Neural cell (in vitro differentiated cells): ENCODE measurements at regions not wholly inside any gene's neighbourhood (a gene's known extent, or its start where the extent isn't known, plus 50 kb on each side); places are given as distances from the start of the nearest gene placed in this dataset.

Source experiments
- H2AFZ ChIP-seq: fragments of 200-600, 300-800 bp; sonication (generic), shearing (Covaris generic); 2 replicates; pipeline ENCODE4 v1.6.0; 2014; ENCODE audit warnings: low read depth, mild to moderate bottlenecking, antibody characterized with exemption, low read length, moderate library complexity
- H3F3A ChIP-seq: fragments of 200-600 bp; shearing (Covaris generic); 2 replicates; pipeline ENCODE4 v1.6.1; 2016; ENCODE audit warnings: mild to moderate bottlenecking, moderate library complexity, mixed read lengths, antibody characterized with exemption, low read length; ENCODE audit not compliant: insufficient read depth, poor library complexity, severe bottlenecking
- H3K27ac ChIP-seq: fragments of 200-600, 300-800 bp; sonication (generic), shearing (Covaris generic); 2 replicates; pipeline ENCODE4 v1.5.1; 2014; ENCODE audit warnings: mild to moderate bottlenecking, low read length, moderate library complexity
- H3K27me3 ChIP-seq: fragments of 300-800, 200-600 bp; sonication (generic), shearing (Covaris generic); 2 replicates; pipeline ENCODE4 v1.6.0; 2014; ENCODE audit warnings: mild to moderate bottlenecking, low read depth, low read length, moderate library complexity; ENCODE audit not compliant: insufficient read depth
- H3K36me3 ChIP-seq: fragments of 300-800, 200-600 bp; sonication (generic), shearing (Covaris generic); 2 replicates; pipeline ENCODE4 v1.5.1; 2014; ENCODE audit warnings: mild to moderate bottlenecking, antibody characterized with exemption, low read length, moderate library complexity; ENCODE audit not compliant: insufficient read depth
- H3K4me2 ChIP-seq: fragments of 300-800, 200-600 bp; sonication (generic), shearing (Covaris generic); 2 replicates; pipeline ENCODE4 v1.6.0; 2014; ENCODE audit warnings: mild to moderate bottlenecking, low read length
- H3K4me3 ChIP-seq: fragments of 300-800, 200-600 bp; sonication (generic), shearing (Covaris generic); 2 replicates; pipeline ENCODE4 v1.5.1; 2014; ENCODE audit warnings: mild to moderate bottlenecking, low read length, moderate library complexity
- H3K79me2 ChIP-seq: fragments of 200-600 bp; shearing (Covaris generic); replicated peaks from 2 replicates; pipeline ENCODE4 v1.6.0; 2014; ENCODE audit warnings: mild to moderate bottlenecking, low read length, moderate library complexity; ENCODE audit not compliant: insufficient read depth
- H3K9ac ChIP-seq: fragments of 300-800, 200-600 bp; sonication (generic), shearing (Covaris generic); 2 replicates; pipeline ENCODE4 v1.6.1; 2016; ENCODE audit warnings: mild to moderate bottlenecking, low read length, mixed read lengths
- H3K9me2 ChIP-seq: fragments of 200-600 bp; shearing (Covaris generic); 2 replicates; pipeline ENCODE4 v1.6.1; 2016; ENCODE audit warnings: mild to moderate bottlenecking, low read length, mixed read lengths; ENCODE audit not compliant: insufficient read depth
- H3K9me3 ChIP-seq: fragments of 200-600, 300-800 bp; sonication (generic), shearing (Covaris generic); 2 replicates; pipeline ENCODE4 v1.6.1; 2016; ENCODE audit warnings: mild to moderate bottlenecking, mixed run types, low read length, moderate library complexity, mixed read lengths
- H4K20me1 ChIP-seq: fragments of 200-600 bp; shearing (Covaris generic); 2 replicates; pipeline ENCODE4 v1.6.1; 2016; ENCODE audit warnings: mild to moderate bottlenecking, mixed run types; ENCODE audit not compliant: insufficient read depth
- CTCF ChIP-seq: fragments of 450-650 bp; IDR thresholded peaks from 2 replicates; pipeline ENCODE4 v1.5.1; 2014; ENCODE audit warnings: antibody characterized with exemption, mild to moderate bottlenecking, moderate library complexity; ENCODE audit not compliant: poor library complexity, severe bottlenecking
- EP300 ChIP-seq: fragments of 450-650 bp; conservative IDR thresholded peaks from 2 replicates; pipeline ENCODE4 v1.6.1; 2014; ENCODE audit warnings: antibody characterized with exemption, mild to moderate bottlenecking, moderate library complexity; ENCODE audit not compliant: poor library complexity, severe bottlenecking
- EZH2 ChIP-seq: fragments of 200-600, 300-800 bp; shearing (Covaris generic), sonication (generic); IDR thresholded peaks from 2 replicates; pipeline ENCODE4 v1.6.1; 2014; ENCODE audit warnings: antibody characterized with exemption, low read length, borderline replicate concordance, mild to moderate bottlenecking; ENCODE audit not compliant: insufficient read depth, poor library complexity, severe bottlenecking
- MXI1 ChIP-seq: fragments of 450-650 bp; conservative IDR thresholded peaks from 2 replicates; pipeline ENCODE4 v1.6.1; 2014; ENCODE audit warnings: antibody characterized with exemption, mild to moderate bottlenecking; ENCODE audit not compliant: poor library complexity, severe bottlenecking
- POLR2AphosphoS5 ChIP-seq: IDR thresholded peaks from 2 replicates; pipeline ENCODE4 v1.6.1; 2012
- RAD21 ChIP-seq: fragments of 450-650 bp; conservative IDR thresholded peaks from 2 replicates; pipeline ENCODE4 v1.6.1; 2014; ENCODE audit warnings: antibody characterized with exemption, mild to moderate bottlenecking, moderate library complexity
- REST ChIP-seq: IDR thresholded peaks from 2 replicates; pipeline ENCODE4 v1.6.1; 2012; ENCODE audit warnings: borderline replicate concordance
- SMC3 ChIP-seq: fragments of 450-650 bp; conservative IDR thresholded peaks from 2 replicates; pipeline ENCODE4 v1.6.1; 2014; ENCODE audit warnings: antibody characterized with exemption, mild to moderate bottlenecking, moderate library complexity; ENCODE audit not compliant: poor library complexity
- TAF1 ChIP-seq: IDR thresholded peaks from 2 replicates; pipeline ENCODE4 v1.6.1; 2012; ENCODE audit warnings: low read depth

GRCh38 chr4:126215759-126216158 lies 901.0 kb downstream of the FAT4 start:
- no peaks in the 10 kb centered on the region for H3K9me2 ChIP-seq
- no peak overlapping the region for H2AFZ ChIP-seq

GRCh38 chr4:126216611-126217010 lies 901.9 kb downstream of the FAT4 start:
- H2AFZ ChIP-seq: no peak overlapping the region
- H4K20me1 ChIP-seq: no peaks in the 10 kb centered on the region
- H3K27me3 ChIP-seq: no peaks in the 10 kb centered on the region
- no peak for TF ChIP-seq EZH2
- TF ChIP-seq EP300: no peak
- TF ChIP-seq TAF1: no peak
- H3K27ac ChIP-seq: no peak overlapping the region
- H3K9me3 ChIP-seq: no peaks in the 10 kb centered on the region
- no peaks in the 10 kb centered on the region for H3F3A ChIP-seq
- no peak overlapping the region for H3K4me3 ChIP-seq
- H3K4me2 ChIP-seq: no peak overlapping the region
- H3K9me2 ChIP-seq: no peaks in the 10 kb centered on the region
- H3K9ac ChIP-seq: no peak overlapping the region
- no peaks in the 10 kb centered on the region for H3K36me3 ChIP-seq
- H3K79me2 ChIP-seq: no peaks in the 10 kb centered on the region

More at GRCh38 chr4:126215759-126216158, 901.0 kb downstream of the FAT4 start:
- Histone ChIP-seq H3K9ac (no peak overlapping the region), H3K4me2 (no peak overlapping the region), H3F3A (no peaks in the 10 kb centered on the region), H3K36me3 (no peaks in the 10 kb centered on the region), H3K4me3 (no peak overlapping the region), H3K79me2 (no peaks in the 10 kb centered on the region), H4K20me1 (no peaks in the 10 kb centered on the region), H3K27ac (no peak overlapping the region), H3K9me3 (no peaks in the 10 kb centered on the region), H3K27me3 (no peaks in the 10 kb centered on the region)
- TF ChIP-seq MXI1: no peak
- no peak for TF ChIP-seq RAD21
- no peak for TF ChIP-seq SMC3
- no peak for TF ChIP-seq TAF1
- no peak for TF ChIP-seq EP300
- no peak for TF ChIP-seq REST
- TF ChIP-seq EZH2: no peak
- TF ChIP-seq POLR2AphosphoS5: no peak
- no peak for TF ChIP-seq CTCF

- no peaks in the 10 kb centered on the region for H4K20me1 ChIP-seq
- no peaks in the 10 kb centered on the region for H3K79me2 ChIP-seq
- no peak overlapping the region for H3K27ac ChIP-seq
- no peaks in the 10 kb centered on the region for H3K27me3 ChIP-seq
- TF ChIP-seq POLR2AphosphoS5 (no peak), EZH2 (no peak), SMC3 (no peak), REST (no peak), TAF1 (no peak), EP300 (no peak), RAD21 (no peak), MXI1 (no peak), CTCF (no peak)
- no peak overlapping the region for H3K4me2 ChIP-seq
- H3K4me3 ChIP-seq: no peak overlapping the region
- H3K9me2 ChIP-seq: no peaks in the 10 kb centered on the region
- no peaks in the 10 kb centered on the region for H3K36me3 ChIP-seq
- no peaks in the 10 kb centered on the region for H3K9me3 ChIP-seq
- no peaks in the 10 kb centered on the region for H3F3A ChIP-seq
- H2AFZ ChIP-seq: no peak overlapping the region
- no peak overlapping the region for H3K9ac ChIP-seq
These were observed 906.5 kb downstream of the FAT4 start for GRCh38 chr4:126221282-126221681.
